ENCODE measurements at regions not wholly inside any gene's neighbourhood (a gene's known extent, or its start where the extent isn't known, plus 50 kb on each side); places are given as distances from the start of the nearest gene placed in this dataset.

GRCh38 chr16:13390093-13390985 lies 488.9 kb downstream of the SHISA9 start:
- Histone ChIP-seq H3K27me3 (no peaks in the 10 kb centered on the region), H3K27ac (peak overlapping the region in 3 of 11 experiments; percentile 17 to 47 (median 25); a peak in 3 of 22 replicates), H3K4me2 (peak overlapping the region in 9 of 11 experiments; percentile 12 to 72 (median 36); a peak in 13 of 22 replicates), H3K9me3 (replicated peaks in 1 of 11) (peaks cover 15 to 26% (median 21%) of the 10 kb centered on the region in 11 experiments), H3K4me3 (no peak overlapping the region), H4K20me1 (no peaks in the 10 kb centered on the region), H3K4me1 (peaks cover 0 to 27% (median 19%) of the 10 kb centered on the region in 10 experiments; a peak in 15 of 20 replicates), H3K9ac (peak overlapping the region in 3 of 11 experiments; percentile 2 to 31 (median 8); a peak in 3 of 22 replicates), H3K36me3 (no peaks in the 10 kb centered on the region)
- no peak for TF ChIP-seq Cebpa-rat (IDR thresholded peaks at IDR 0.05)

- TF ChIP-seq Cebpa-rat (IDR thresholded peaks at IDR 0.05): no peak
- peak overlapping the region in 5 of 11 experiments; percentile 36 to 72 (median 70); a peak in 5 of 22 replicates for H3K4me2 ChIP-seq
- no peak overlapping the region for H3K9ac ChIP-seq
Observed at GRCh38 chr16:13390986-13391305, 489.5 kb downstream of the SHISA9 start.

GRCh38 chr16:13391337-13391736 lies 489.9 kb downstream of the SHISA9 start:
- Histone ChIP-seq H4K20me1 (no peaks in the 10 kb centered on the region), H3K27me3 (no peaks in the 10 kb centered on the region), H3K9ac (no peak overlapping the region), H3K9me3 (replicated peaks in 1 of 11) (peaks cover 5 to 16% (median 11%) of the 10 kb centered on the region in 11 experiments; a peak in 14 of 22 replicates), H3K36me3 (no peaks in the 10 kb centered on the region), H3K4me2 (peak overlapping the region in 2 of 11 experiments; percentile 66 to 72; a peak in 3 of 22 replicates), H3K4me1 (peaks cover 0 to 27% (median 19%) of the 10 kb centered on the region in 10 experiments; a peak in 15 of 20 replicates), H3K27ac (no peak overlapping the region), H3K4me3 (no peak overlapping the region)
- no peak for TF ChIP-seq Cebpa-rat (IDR thresholded peaks at IDR 0.05)

More at GRCh38 chr16:13390986-13391305, 489.5 kb downstream of the SHISA9 start:
- Histone ChIP-seq H3K27me3 (no peaks in the 10 kb centered on the region), H3K27ac (no peak overlapping the region), H3K4me3 (no peak overlapping the region), H3K4me1 (peaks cover 0 to 27% (median 19%) of the 10 kb centered on the region in 10 experiments; a peak in 15 of 20 replicates), H4K20me1 (no peaks in the 10 kb centered on the region), H3K9me3 (replicated peaks in 1 of 11) (peaks cover 9 to 20% (median 15%) of the 10 kb centered on the region in 11 experiments; a peak in 21 of 22 replicates), H3K36me3 (no peaks in the 10 kb centered on the region)

GRCh38 chr16:13392341-13392740 lies 490.9 kb downstream of the SHISA9 start:
- Histone ChIP-seq H3K4me1 (peaks cover 0 to 27% (median 19%) of the 10 kb centered on the region in 10 experiments; a peak in 15 of 20 replicates), H3K4me2 (no peak overlapping the region), H3K4me3 (no peak overlapping the region), H3K9me3 (replicated peaks in 1 of 11) (peaks cover 0 to 6% (median 2%) of the 10 kb centered on the region in 11 experiments; a peak in 6 of 22 replicates), H4K20me1 (no peaks in the 10 kb centered on the region), H3K27ac (no peak overlapping the region), H3K36me3 (no peaks in the 10 kb centered on the region), H3K9ac (no peak overlapping the region), H3K27me3 (no peaks in the 10 kb centered on the region)
- no peak for TF ChIP-seq Cebpa-rat (IDR thresholded peaks at IDR 0.05)

GRCh38 chr16:13393816-13394215 lies 492.4 kb downstream of the SHISA9 start:
- TF ChIP-seq Cebpa-rat (IDR thresholded peaks at IDR 0.05): no peak
- no peak overlapping the region for H3K27ac ChIP-seq
- H3K27me3 ChIP-seq: no peaks in the 10 kb centered on the region
- no peaks in the 10 kb centered on the region for H4K20me1 ChIP-seq
- no peaks in the 10 kb centered on the region for H3K36me3 ChIP-seq
- no peak overlapping the region for H3K4me3 ChIP-seq
- H3K4me1 ChIP-seq: peaks cover 0 to 27% (median 19%) of the 10 kb centered on the region in 10 experiments; a peak in 15 of 20 replicates
- H3K4me2 ChIP-seq: no peak overlapping the region
- no peaks in the 10 kb centered on the region for H3K9me3 ChIP-seq (replicated peaks in 1 of 11)
- H3K9ac ChIP-seq: no peak overlapping the region

- no peaks in the 10 kb centered on the region for H4K20me1 ChIP-seq
- no peak overlapping the region for H3K9ac ChIP-seq
- no peak overlapping the region for H3K4me2 ChIP-seq
- no peak overlapping the region for H3K27ac ChIP-seq
- no peaks in the 10 kb centered on the region for H3K36me3 ChIP-seq
- peaks cover 0 to 22% (median 16%) of the 10 kb centered on the region in 10 experiments; a peak in 15 of 20 replicates for H3K4me1 ChIP-seq
- no peak for TF ChIP-seq Cebpa-rat (IDR thresholded peaks at IDR 0.05)
- H3K27me3 ChIP-seq: no peaks in the 10 kb centered on the region
- no peak overlapping the region for H3K4me3 ChIP-seq
- H3K9me3 ChIP-seq (replicated peaks in 1 of 11): no peaks in the 10 kb centered on the region
Observed at GRCh38 chr16:13394488-13394887, 493.1 kb downstream of the SHISA9 start.

GRCh38 chr16:13397126-13397525 lies 495.7 kb downstream of the SHISA9 start:
- Histone ChIP-seq H3K36me3 (no peaks in the 10 kb centered on the region), H3K4me3 (no peak overlapping the region)
- TF ChIP-seq Cebpa-rat (IDR thresholded peaks at IDR 0.05): no peak

GRCh38 chr16:13401641-13402040 lies 500.2 kb downstream of the SHISA9 start:
- no peak for TF ChIP-seq Cebpa-rat (IDR thresholded peaks at IDR 0.05)
- Histone ChIP-seq H3K9me3 (replicated peaks in 1 of 11) (no peaks in the 10 kb centered on the region), H4K20me1 (no peaks in the 10 kb centered on the region), H3K9ac (no peak overlapping the region), H3K4me1 (no peaks in the 10 kb centered on the region), H3K36me3 (no peaks in the 10 kb centered on the region), H3K27ac (no peak overlapping the region), H3K27me3 (no peaks in the 10 kb centered on the region), H3K4me3 (no peak overlapping the region), H3K4me2 (no peak overlapping the region)

More at GRCh38 chr16:13397126-13397525, 495.7 kb downstream of the SHISA9 start:
- Histone ChIP-seq H3K27me3 (no peaks in the 10 kb centered on the region), H4K20me1 (no peaks in the 10 kb centered on the region), H3K9ac (no peak overlapping the region), H3K4me2 (no peak overlapping the region), H3K9me3 (replicated peaks in 1 of 11) (no peaks in the 10 kb centered on the region), H3K4me1 (no peaks in the 10 kb centered on the region), H3K27ac (no peak overlapping the region)

- Histone ChIP-seq H3K4me2 (no peak overlapping the region), H3K27ac (no peak overlapping the region), H3K36me3 (no peaks in the 10 kb centered on the region), H3K9ac (no peak overlapping the region), H3K27me3 (no peaks in the 10 kb centered on the region), H3K4me3 (no peak overlapping the region), H3K4me1 (no peaks in the 10 kb centered on the region), H3K9me3 (replicated peaks in 1 of 11) (no peaks in the 10 kb centered on the region), H4K20me1 (no peaks in the 10 kb centered on the region)
- no peak for TF ChIP-seq Cebpa-rat (IDR thresholded peaks at IDR 0.05)
Observed at GRCh38 chr16:13402601-13403000, 501.2 kb downstream of the SHISA9 start.

Data from BLaER1 treated with 17β-estradiol and CSF1 and Interleukin-3, amounts not matched to agents 10 nM and 100 nM (cell line).